ENCODE measurements at regions not wholly inside any gene's neighbourhood (a gene's known extent, or its start where the extent isn't known, plus 50 kb on each side); places are given as distances from the start of the nearest gene placed in this dataset.

DNA sequence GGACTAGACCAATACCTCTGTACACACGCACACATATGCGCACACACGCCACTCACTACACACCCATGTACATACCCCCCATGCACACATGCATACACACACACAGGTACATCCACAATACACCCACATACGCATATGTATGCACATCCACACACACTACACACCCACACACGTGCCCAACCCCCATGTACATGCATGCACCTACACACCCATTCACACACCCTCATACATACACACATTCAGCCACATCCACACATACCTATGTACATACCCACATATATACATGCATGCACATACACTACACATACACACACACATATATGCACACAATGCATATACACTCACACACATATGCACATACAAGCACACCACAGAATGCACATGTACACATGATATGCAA is 107.1 kb downstream of the GADD45G start:
- TF ChIP-seq TEAD4 (IDR thresholded peaks at IDR 0.05) (no peak), EGR1 (IDR thresholded peaks at IDR 0.05) (no peak), TAF1 (IDR thresholded peaks at IDR 0.05; ENCODE audit: low read depth) (no peak), YY1 (IDR thresholded peaks at IDR 0.05; ENCODE audit: low read depth) (no peak), FOXM1 (IDR thresholded peaks at IDR 0.05; ENCODE audit: borderline replicate concordance, low read depth) (no peak), TCF12 (IDR thresholded peaks at IDR 0.05; ENCODE audit: low read depth) (no peak), ZBTB7A (IDR thresholded peaks at IDR 0.05; ENCODE audit: low read depth) (no peak), CEBPB (IDR thresholded peaks at IDR 0.05) (no peak), REST (IDR thresholded peaks at IDR 0.05; ENCODE audit: low read depth) (no peak), EP300 (IDR thresholded peaks at IDR 0.05; ENCODE audit: borderline replicate concordance) (no peak), RAD21 (IDR thresholded peaks at IDR 0.05; ENCODE audit: low read depth) (no peak), CREB1 (IDR thresholded peaks at IDR 0.05; ENCODE audit: low read depth) (no peak), NFIC (IDR thresholded peaks at IDR 0.05) (no peak)
- TF ChIP-seq, protein P1, sequence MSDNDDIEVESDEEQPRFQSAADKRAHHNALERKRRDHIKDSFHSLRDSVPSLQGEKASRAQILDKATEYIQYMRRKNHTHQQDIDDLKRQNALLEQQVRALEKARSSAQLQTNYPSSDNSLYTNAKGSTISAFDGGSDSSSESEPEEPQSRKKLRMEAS (IDR thresholded peaks at IDR 0.05): no peak
- TF ChIP-seq, protein P2, sequence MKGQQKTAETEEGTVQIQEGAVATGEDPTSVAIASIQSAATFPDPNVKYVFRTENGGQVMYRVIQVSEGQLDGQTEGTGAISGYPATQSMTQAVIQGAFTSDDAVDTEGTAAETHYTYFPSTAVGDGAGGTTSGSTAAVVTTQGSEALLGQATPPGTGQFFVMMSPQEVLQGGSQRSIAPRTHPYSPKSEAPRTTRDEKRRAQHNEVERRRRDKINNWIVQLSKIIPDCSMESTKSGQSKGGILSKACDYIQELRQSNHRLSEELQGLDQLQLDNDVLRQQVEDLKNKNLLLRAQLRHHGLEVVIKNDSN (IDR thresholded peaks at IDR 0.05): no peak

DNA sequence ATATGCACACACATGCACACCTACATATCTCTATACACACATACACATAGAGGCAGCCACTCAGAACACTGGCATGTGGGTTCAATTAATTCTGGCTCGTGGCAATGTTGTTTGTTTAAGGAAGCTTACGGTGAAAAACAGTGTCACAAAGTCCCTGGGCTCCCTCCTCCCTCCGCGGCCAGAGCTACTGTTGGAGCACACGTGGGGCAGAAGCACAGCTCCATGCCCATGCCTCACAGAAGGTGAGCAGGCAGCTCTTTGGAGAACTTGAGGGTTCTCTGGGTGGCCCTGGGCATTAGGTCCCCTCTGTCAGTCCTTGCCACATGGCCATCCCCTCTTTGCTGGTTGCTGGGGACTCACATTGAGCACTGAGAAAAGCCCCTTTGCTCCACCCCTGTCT is 107.5 kb downstream of the GADD45G start:
- TF ChIP-seq ZBTB7A (IDR thresholded peaks at IDR 0.05; ENCODE audit: low read depth) (no peak), YY1 (IDR thresholded peaks at IDR 0.05; ENCODE audit: low read depth) (no peak), NFIC (IDR thresholded peaks at IDR 0.05) (no peak), RAD21 (IDR thresholded peaks at IDR 0.05; ENCODE audit: low read depth) (no peak), CREB1 (IDR thresholded peaks at IDR 0.05; ENCODE audit: low read depth) (no peak), TEAD4 (IDR thresholded peaks at IDR 0.05) (no peak), FOXM1 (IDR thresholded peaks at IDR 0.05; ENCODE audit: borderline replicate concordance, low read depth) (no peak), TAF1 (IDR thresholded peaks at IDR 0.05; ENCODE audit: low read depth) (no peak), REST (IDR thresholded peaks at IDR 0.05; ENCODE audit: low read depth) (no peak), CEBPB (IDR thresholded peaks at IDR 0.05) (no peak), EGR1 (IDR thresholded peaks at IDR 0.05) (no peak), TCF12 (IDR thresholded peaks at IDR 0.05; ENCODE audit: low read depth) (no peak)
- TF ChIP-seq, protein P1 (IDR thresholded peaks at IDR 0.05): no peak
- TF ChIP-seq, protein P2 (IDR thresholded peaks at IDR 0.05): no peak

DNA sequence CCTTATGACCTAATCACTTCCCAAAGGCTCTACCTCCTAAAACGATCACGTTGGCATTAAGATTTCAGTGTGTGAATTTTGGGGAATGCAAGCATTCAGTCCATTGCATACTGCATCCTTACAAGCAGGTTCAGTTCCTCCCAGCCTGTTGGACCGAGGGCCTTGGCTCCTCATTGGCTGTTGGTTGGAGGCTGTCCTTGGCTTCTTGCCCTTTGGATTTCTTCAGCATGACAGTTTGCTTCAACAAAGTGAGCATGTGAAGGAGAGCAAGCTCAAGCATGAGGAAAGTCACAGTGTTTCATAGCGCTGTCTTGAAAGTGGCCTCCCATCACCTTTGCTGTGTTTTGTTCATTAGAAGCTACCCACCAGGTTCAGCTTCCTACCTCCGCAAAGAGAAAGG is 109.5 kb downstream of the GADD45G start:
- TF ChIP-seq CREB1 (IDR thresholded peaks at IDR 0.05; ENCODE audit: low read depth) (no peak), RAD21 (IDR thresholded peaks at IDR 0.05; ENCODE audit: low read depth) (no peak), TCF12 (IDR thresholded peaks at IDR 0.05; ENCODE audit: low read depth) (no peak), CEBPB (IDR thresholded peaks at IDR 0.05) (no peak), EP300 (IDR thresholded peaks at IDR 0.05; ENCODE audit: borderline replicate concordance) (no peak), TEAD4 (IDR thresholded peaks at IDR 0.05) (no peak), FOXM1 (IDR thresholded peaks at IDR 0.05; ENCODE audit: borderline replicate concordance, low read depth) (no peak), NFIC (IDR thresholded peaks at IDR 0.05) (no peak), TAF1 (IDR thresholded peaks at IDR 0.05; ENCODE audit: low read depth) (no peak)
- TF ChIP-seq, protein P1 (IDR thresholded peaks at IDR 0.05): no peak
- TF ChIP-seq, protein P2 (IDR thresholded peaks at IDR 0.05): no peak

- no peak for TF ChIP-seq CREB1 (IDR thresholded peaks at IDR 0.05; ENCODE audit: low read depth)
These were observed 110.6 kb downstream of the GADD45G start for GRCh38 chr9:89715318-89715858.

DNA sequence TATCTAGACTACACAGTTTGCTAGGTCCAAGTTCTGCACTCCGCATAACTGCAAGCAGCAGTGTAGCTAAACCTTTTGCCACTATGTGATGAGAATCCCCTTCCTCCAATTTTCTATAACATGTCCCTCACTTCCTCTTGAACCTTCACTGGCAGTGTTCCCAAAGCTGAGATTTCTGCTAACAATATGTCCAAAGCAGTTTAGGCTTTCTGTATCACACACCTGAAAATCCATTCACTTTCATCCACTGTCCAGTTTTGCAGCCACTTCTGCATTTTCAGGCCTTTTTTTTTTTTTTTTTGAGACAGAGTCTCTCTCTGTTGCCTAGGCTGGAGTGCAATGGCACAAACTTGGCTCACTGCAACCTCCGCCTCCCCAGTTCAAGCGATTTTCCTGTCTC is 111.1 kb downstream of the GADD45G start:
- TF ChIP-seq EP300 (IDR thresholded peaks at IDR 0.05; ENCODE audit: borderline replicate concordance) (no peak), REST (IDR thresholded peaks at IDR 0.05; ENCODE audit: low read depth) (no peak), CEBPB (IDR thresholded peaks at IDR 0.05) (no peak), FOXM1 (IDR thresholded peaks at IDR 0.05; ENCODE audit: borderline replicate concordance, low read depth) (no peak), NFIC (IDR thresholded peaks at IDR 0.05) (no peak), ZBTB7A (IDR thresholded peaks at IDR 0.05; ENCODE audit: low read depth) (no peak), TCF12 (IDR thresholded peaks at IDR 0.05; ENCODE audit: low read depth) (no peak), TEAD4 (IDR thresholded peaks at IDR 0.05) (no peak), CREB1 (IDR thresholded peaks at IDR 0.05; ENCODE audit: low read depth) (no peak), RAD21 (IDR thresholded peaks at IDR 0.05; ENCODE audit: low read depth) (no peak), YY1 (IDR thresholded peaks at IDR 0.05; ENCODE audit: low read depth) (no peak), EGR1 (IDR thresholded peaks at IDR 0.05) (no peak), TAF1 (IDR thresholded peaks at IDR 0.05; ENCODE audit: low read depth) (no peak)
- TF ChIP-seq, protein P2 (IDR thresholded peaks at IDR 0.05): no peak
- TF ChIP-seq, protein P1 (IDR thresholded peaks at IDR 0.05): no peak
